ENCODE measurements at regions not wholly inside any gene's neighbourhood (a gene's known extent, or its start where the extent isn't known, plus 50 kb on each side); places are given as distances from the start of the nearest gene placed in this dataset.
"Not testable (repeated sequence)": the region's sequence is repeated elsewhere in the genome, so short reads cannot be mapped to it uniquely, and the experiment has no call there.

GRCh38 chr11:109046284-109046992 lies 375.6 kb upstream of the C11orf87 start:
- no peaks in the 10 kb centered on the region for H3K4me1 ChIP-seq (ENCODE audit: control insufficient read depth, low read depth, low read length)
- H3K9me3 ChIP-seq (ENCODE audit: control insufficient read depth, low read depth, low read length) = no peaks in the 10 kb centered on the region
- H3K36me3 ChIP-seq (ENCODE audit: control insufficient read depth, low read depth, low read length) = no peaks in the 10 kb centered on the region
- no peak overlapping the region for H3K27ac ChIP-seq (ENCODE audit: low read length)
- H3K4me3 ChIP-seq (ENCODE audit: low read length) = no peak overlapping the region
- no peak overlapping the region for H3K9ac ChIP-seq (ENCODE audit: low read length)
- H3K27me3 ChIP-seq (ENCODE audit: control insufficient read depth, insufficient read depth, low read length) = no peaks in the 10 kb centered on the region

GRCh38 chr11:109048098-109048497 lies 373.9 kb upstream of the C11orf87 start:
- H3K27ac ChIP-seq (ENCODE audit: low read length) = no peak overlapping the region

GRCh38 chr11:109051200-109051599 lies 370.8 kb upstream of the C11orf87 start:
- H3K4me1 ChIP-seq (ENCODE audit: control insufficient read depth, low read depth, low read length) = no peaks in the 10 kb centered on the region
- no peak overlapping the region for H3K9ac ChIP-seq (ENCODE audit: low read length)
- no peak overlapping the region for H3K27ac ChIP-seq (ENCODE audit: low read length)
- H3K4me3 ChIP-seq (ENCODE audit: low read length) = no peak overlapping the region
- no peaks in the 10 kb centered on the region for H3K36me3 ChIP-seq (ENCODE audit: control insufficient read depth, low read depth, low read length)
- H3K9me3 ChIP-seq (ENCODE audit: control insufficient read depth, low read depth, low read length) = no peaks in the 10 kb centered on the region
- no peaks in the 10 kb centered on the region for H3K27me3 ChIP-seq (ENCODE audit: control insufficient read depth, insufficient read depth, low read length)

More at GRCh38 chr11:109048098-109048497, 373.9 kb upstream of the C11orf87 start:
- no peak overlapping the region for H3K9ac ChIP-seq (ENCODE audit: low read length)
- H3K27me3 ChIP-seq (ENCODE audit: control insufficient read depth, insufficient read depth, low read length) = no peaks in the 10 kb centered on the region
- no peaks in the 10 kb centered on the region for H3K36me3 ChIP-seq (ENCODE audit: control insufficient read depth, low read depth, low read length)
- no peaks in the 10 kb centered on the region for H3K4me1 ChIP-seq (ENCODE audit: control insufficient read depth, low read depth, low read length)
- H3K9me3 ChIP-seq (ENCODE audit: control insufficient read depth, low read depth, low read length) = no peaks in the 10 kb centered on the region
- no peak overlapping the region for H3K4me3 ChIP-seq (ENCODE audit: low read length)

- Histone ChIP-seq H3K4me3 (ENCODE audit: low read length) (no peak overlapping the region), H3K4me1 (ENCODE audit: control insufficient read depth, low read depth, low read length) (no peaks in the 10 kb centered on the region), H3K36me3 (ENCODE audit: control insufficient read depth, low read depth, low read length) (no peaks in the 10 kb centered on the region), H3K27me3 (ENCODE audit: control insufficient read depth, insufficient read depth, low read length) (peaks cover 34% of the 10 kb centered on the region), H3K9ac (ENCODE audit: low read length) (no peak overlapping the region), H3K9me3 (ENCODE audit: control insufficient read depth, low read depth, low read length) (no peaks in the 10 kb centered on the region), H3K27ac (ENCODE audit: low read length) (no peak overlapping the region)
These were observed 362.6 kb upstream of the C11orf87 start for GRCh38 chr11:109059402-109059801.

- Histone ChIP-seq H3K9ac (ENCODE audit: low read length) (no peak overlapping the region), H3K36me3 (ENCODE audit: control insufficient read depth, low read depth, low read length) (no peaks in the 10 kb centered on the region), H3K4me1 (ENCODE audit: control insufficient read depth, low read depth, low read length) (no peaks in the 10 kb centered on the region), H3K27me3 (ENCODE audit: control insufficient read depth, insufficient read depth, low read length) (peaks cover 34% of the 10 kb centered on the region), H3K4me3 (ENCODE audit: low read length) (no peak overlapping the region), H3K9me3 (ENCODE audit: control insufficient read depth, low read depth, low read length) (no peaks in the 10 kb centered on the region), H3K27ac (ENCODE audit: low read length) (no peak overlapping the region)
These were observed 360.6 kb upstream of the C11orf87 start for GRCh38 chr11:109061394-109061793.

- H3K9ac ChIP-seq (ENCODE audit: low read length) = no peak overlapping the region
- no peaks in the 10 kb centered on the region for H3K4me1 ChIP-seq (ENCODE audit: control insufficient read depth, low read depth, low read length)
- no peaks in the 10 kb centered on the region for H3K36me3 ChIP-seq (ENCODE audit: control insufficient read depth, low read depth, low read length)
- H3K27me3 ChIP-seq (ENCODE audit: control insufficient read depth, insufficient read depth, low read length) = peaks cover 29% of the 10 kb centered on the region
- H3K4me3 ChIP-seq (ENCODE audit: low read length) = no peak overlapping the region
- no peaks in the 10 kb centered on the region for H3K9me3 ChIP-seq (ENCODE audit: control insufficient read depth, low read depth, low read length)
- no peak overlapping the region for H3K27ac ChIP-seq (ENCODE audit: low read length)
These were observed 359.5 kb upstream of the C11orf87 start for GRCh38 chr11:109062445-109062844.

GRCh38 chr11:109062871-109063270 lies 359.1 kb upstream of the C11orf87 start:
- Histone ChIP-seq H3K9me3 (ENCODE audit: control insufficient read depth, low read depth, low read length) (no peaks in the 10 kb centered on the region), H3K27me3 (ENCODE audit: control insufficient read depth, insufficient read depth, low read length) (peaks cover 25% of the 10 kb centered on the region), H3K36me3 (ENCODE audit: control insufficient read depth, low read depth, low read length) (no peaks in the 10 kb centered on the region), H3K4me1 (ENCODE audit: control insufficient read depth, low read depth, low read length) (no peaks in the 10 kb centered on the region), H3K4me3 (ENCODE audit: low read length) (no peak overlapping the region), H3K27ac (ENCODE audit: low read length) (no peak overlapping the region), H3K9ac (ENCODE audit: low read length) (no peak overlapping the region)

- H3K4me3 ChIP-seq (ENCODE audit: low read length); H3K27me3 ChIP-seq (ENCODE audit: control insufficient read depth, insufficient read depth, low read length); H3K9me3 ChIP-seq (ENCODE audit: control insufficient read depth, low read depth, low read length); H3K27ac ChIP-seq (ENCODE audit: low read length); H3K36me3 ChIP-seq (ENCODE audit: control insufficient read depth, low read depth, low read length); H3K4me1 ChIP-seq (ENCODE audit: control insufficient read depth, low read depth, low read length); H3K9ac ChIP-seq (ENCODE audit: low read length): not testable (repeated sequence)
These were observed 357.2 kb upstream of the C11orf87 start for GRCh38 chr11:109064618-109065311.

GRCh38 chr11:109071262-109071661 lies 350.7 kb upstream of the C11orf87 start:
- no peaks in the 10 kb centered on the region for H3K36me3 ChIP-seq (ENCODE audit: control insufficient read depth, low read depth, low read length)
- H3K27me3 ChIP-seq (ENCODE audit: control insufficient read depth, insufficient read depth, low read length) = no peaks in the 10 kb centered on the region
- no peaks in the 10 kb centered on the region for H3K9me3 ChIP-seq (ENCODE audit: control insufficient read depth, low read depth, low read length)
- H3K9ac ChIP-seq (ENCODE audit: low read length) = no peak overlapping the region
- no peak overlapping the region for H3K27ac ChIP-seq (ENCODE audit: low read length)
- H3K4me1 ChIP-seq (ENCODE audit: control insufficient read depth, low read depth, low read length) = no peaks in the 10 kb centered on the region
- H3K4me3 ChIP-seq (ENCODE audit: low read length) = no peak overlapping the region

GRCh38 chr11:109071712-109072524 lies 350.1 kb upstream of the C11orf87 start:
- Histone ChIP-seq H3K9me3 (ENCODE audit: control insufficient read depth, low read depth, low read length) (no peaks in the 10 kb centered on the region), H3K9ac (ENCODE audit: low read length) (no peak overlapping the region), H3K4me3 (ENCODE audit: low read length) (no peak overlapping the region), H3K27ac (ENCODE audit: low read length) (no peak overlapping the region), H3K36me3 (ENCODE audit: control insufficient read depth, low read depth, low read length) (no peaks in the 10 kb centered on the region), H3K27me3 (ENCODE audit: control insufficient read depth, insufficient read depth, low read length) (no peaks in the 10 kb centered on the region), H3K4me1 (ENCODE audit: control insufficient read depth, low read depth, low read length) (no peaks in the 10 kb centered on the region)

GRCh38 chr11:109073032-109073822 lies 348.8 kb upstream of the C11orf87 start:
- Histone ChIP-seq H3K4me3 (ENCODE audit: low read length) (no peak overlapping the region), H3K36me3 (ENCODE audit: control insufficient read depth, low read depth, low read length) (no peaks in the 10 kb centered on the region), H3K4me1 (ENCODE audit: control insufficient read depth, low read depth, low read length) (no peaks in the 10 kb centered on the region)

More at GRCh38 chr11:109073032-109073822, 348.8 kb upstream of the C11orf87 start:
- Histone ChIP-seq H3K27me3 (ENCODE audit: control insufficient read depth, insufficient read depth, low read length) (no peaks in the 10 kb centered on the region), H3K9me3 (ENCODE audit: control insufficient read depth, low read depth, low read length) (no peaks in the 10 kb centered on the region), H3K9ac (ENCODE audit: low read length) (no peak overlapping the region), H3K27ac (ENCODE audit: low read length) (no peak overlapping the region)
